Endothelial cell of umbilical vein (primary cell): ENCODE measurements at regions not wholly inside any gene's neighbourhood (a gene's known extent, or its start where the extent isn't known, plus 50 kb on each side); places are given as distances from the start of the nearest gene placed in this dataset.

ENCODE experiments used
- BruUV-seq: library from RNA; stranded (reverse); fragments of 400-500 nt; replicated peaks from 2 replicates; lab custom pipeline; 2021; lab: Mats Ljungman, UMichigan
- CTCF ChIA-PET: fragments of 300-600, 350-600 bp; sonication (Branson Sonifier 250); formaldehyde crosslinking; loops from one replicate; lab custom pipeline; 2021; ENCODE audit warnings: antibody characterized with exemption, inconsistent platforms; lab: Charles Lee
- POLR2A ChIA-PET: fragments of 300-600, 350-600 bp; sonication (Branson Sonifier 250); formaldehyde crosslinking; loops from one replicate; lab custom pipeline; 2021; ENCODE audit warnings: antibody characterized with exemption, inconsistent platforms; lab: Charles Lee
- DNase-seq: peaks from one replicate; pipeline ENCODE4 v3.0.0-alpha.2; 2011; ENCODE audit warnings: low read depth, low spot score
- FAIRE-seq: peaks from 2 replicates; lab custom pipeline; 2011; peaks lifted over from hg19 to GRCh38; lab: Jason Lieb, UNC
- H2AFZ ChIP-seq: 2 replicates; pipeline ENCODE4 v1.6.0; 2012; ENCODE audit warnings: low read depth, low read length, control low read depth, inconsistent platforms
- H3K27ac ChIP-seq: 2 replicates; pipeline ENCODE4 v1.5.1; 2011; ENCODE audit warnings: low read depth, mild to moderate bottlenecking, control low read depth, low read length, moderate library complexity; ENCODE audit not compliant: insufficient read depth
- H3K27me3 ChIP-seq, 2 experiments: 2 replicates each; pipeline versions ENCODE4 v1.6.0 to v1.6.1; 2011; ENCODE audit warnings: low read length in 2 of 2, mixed read lengths in 1 of 2; ENCODE audit not compliant: control insufficient read depth in 2 of 2, insufficient read depth in 2 of 2
- H3K36me3 ChIP-seq, 2 experiments: 2 replicates in 1 of 2; 3 replicates in 1 of 2; pipeline ENCODE4 v1.5.1; 2011; ENCODE audit warnings: low read length in 2 of 2, mild to moderate bottlenecking in 1 of 2, moderate library complexity in 1 of 2; ENCODE audit not compliant: control insufficient read depth in 2 of 2, insufficient read depth in 2 of 2; ENCODE audit errors: extremely low read depth in 1 of 2
- H3K4me1 ChIP-seq: 3 replicates; pipeline ENCODE4 v1.5.1; 2011; ENCODE audit warnings: mild to moderate bottlenecking, low read length; ENCODE audit not compliant: control insufficient read depth, insufficient read depth; ENCODE audit errors: extremely low read depth
- H3K4me2 ChIP-seq: 2 replicates; pipeline ENCODE4 v1.6.1; 2011; ENCODE audit warnings: low read length, control low read depth, mixed read lengths; ENCODE audit not compliant: insufficient read depth
- H3K4me3 ChIP-seq, 3 experiments: fragments of 200-600 bp in 1 of 3; sonication (generic), shearing (Covaris generic) in 1 of 3; replicated peaks in 1 of 3; 2 replicates each; pipeline ENCODE4 v1.5.1; 2011 to 2016; ENCODE audit warnings: control low read depth in 3 of 3, low read length in 3 of 3, mild to moderate bottlenecking in 2 of 3, inconsistent platforms in 1 of 3, low read depth in 1 of 3, moderate library complexity in 1 of 3; ENCODE audit not compliant: insufficient read depth in 1 of 3
- H3K79me2 ChIP-seq: 2 replicates; pipeline ENCODE4 v1.6.0; 2012; ENCODE audit warnings: low read length, inconsistent platforms; ENCODE audit not compliant: control insufficient read depth, insufficient read depth
- H3K9ac ChIP-seq: replicated peaks from 2 replicates; pipeline ENCODE3; 2011; ENCODE audit warnings: low read length, control low read depth; ENCODE audit not compliant: insufficient read depth; ENCODE audit errors: extremely low read depth
- H3K9me1 ChIP-seq: replicated peaks from 3 replicates; pipeline ENCODE4 v1.6.0; 2011; ENCODE audit warnings: mild to moderate bottlenecking, low read length; ENCODE audit not compliant: control insufficient read depth, insufficient read depth; ENCODE audit errors: extremely low read depth
- H3K9me3 ChIP-seq: replicated peaks from 2 replicates; pipeline ENCODE4 v1.5.1; 2012; ENCODE audit warnings: low read length, inconsistent platforms; ENCODE audit not compliant: control insufficient read depth, insufficient read depth
- H4K20me1 ChIP-seq: replicated peaks from 2 replicates; pipeline ENCODE3; 2011; ENCODE audit warnings: mild to moderate bottlenecking, low read length; ENCODE audit not compliant: control insufficient read depth, insufficient read depth; ENCODE audit errors: extremely low read depth
- EZH2 ChIP-seq: IDR thresholded peaks from 2 replicates; pipeline ENCODE4 v1.6.1; 2012; ENCODE audit warnings: borderline replicate concordance, low read depth, mild to moderate bottlenecking, moderate library complexity, low read length, inconsistent platforms; ENCODE audit not compliant: severe bottlenecking
- FOS ChIP-seq: IDR thresholded peaks from 2 replicates; pipeline ENCODE4 v1.6.1; 2011; ENCODE audit warnings: mild to moderate bottlenecking, low read length, moderate library complexity, borderline replicate concordance; ENCODE audit not compliant: insufficient read depth
- GATA2 ChIP-seq: IDR thresholded peaks from 2 replicates; pipeline ENCODE4 v1.7.0; 2011; ENCODE audit warnings: low read depth, mild to moderate bottlenecking, moderate library complexity, mixed read lengths, low read length; ENCODE audit not compliant: insufficient read length, insufficient read depth
- JUN ChIP-seq: IDR thresholded peaks from 2 replicates; pipeline ENCODE4 v1.6.1; 2011; ENCODE audit warnings: borderline replicate concordance, low read depth; ENCODE audit not compliant: insufficient read length, insufficient read depth
- MYC ChIP-seq: IDR thresholded peaks from one replicate; pipeline ENCODE4 v1.6.1; 2011; ENCODE audit warnings: mild to moderate bottlenecking, low read depth, low read length
- POLR2A ChIP-seq: IDR thresholded peaks from 2 replicates; pipeline ENCODE4 v1.6.1; 2012; ENCODE audit warnings: low read depth, mild to moderate bottlenecking, control low read depth, low read length
- POLR2AphosphoS5 ChIP-seq: IDR thresholded peaks from 2 replicates; pipeline ENCODE4 v1.6.1; 2012; ENCODE audit warnings: low read depth, mild to moderate bottlenecking, control low read depth, low read length, moderate library complexity; ENCODE audit not compliant: insufficient read depth
- dilution Hi-C: fragments of 300-500 bp; cut with MboI; formaldehyde crosslinking; loops from one replicate; pipeline ENCODE4 v1.15.0; 2019; ENCODE audit warnings: low sequenced_read_pairs; ENCODE audit not compliant: extremely low pct_ligation_motif_present
- intact Hi-C: fragments of 100-400 bp; cut with micrococcal nuclease; formaldehyde crosslinking; loops from one replicate; pipeline ENCODE4 v1.10.0; 2022
- TF ChIP-seq, protein P1 (sequence below), 2 donors: IDR thresholded peaks; 1 replicate in 1 of 2; 2 replicates in 1 of 2; pipeline ENCODE4 v1.5.1; 2011; ENCODE audit warnings: low read length in 2 of 2, mild to moderate bottlenecking in 2 of 2, moderate library complexity in 2 of 2, control low read depth in 1 of 2, inconsistent platforms in 1 of 2, low read depth in 1 of 2; ENCODE audit not compliant: insufficient read depth in 1 of 2; ENCODE audit errors: extremely low read depth in 1 of 2
- TF ChIP-seq, protein P2 (sequence below): IDR thresholded peaks from 2 replicates; pipeline ENCODE4 v1.6.1; 2011; ENCODE audit not compliant: insufficient read depth, insufficient read length

DNA sequence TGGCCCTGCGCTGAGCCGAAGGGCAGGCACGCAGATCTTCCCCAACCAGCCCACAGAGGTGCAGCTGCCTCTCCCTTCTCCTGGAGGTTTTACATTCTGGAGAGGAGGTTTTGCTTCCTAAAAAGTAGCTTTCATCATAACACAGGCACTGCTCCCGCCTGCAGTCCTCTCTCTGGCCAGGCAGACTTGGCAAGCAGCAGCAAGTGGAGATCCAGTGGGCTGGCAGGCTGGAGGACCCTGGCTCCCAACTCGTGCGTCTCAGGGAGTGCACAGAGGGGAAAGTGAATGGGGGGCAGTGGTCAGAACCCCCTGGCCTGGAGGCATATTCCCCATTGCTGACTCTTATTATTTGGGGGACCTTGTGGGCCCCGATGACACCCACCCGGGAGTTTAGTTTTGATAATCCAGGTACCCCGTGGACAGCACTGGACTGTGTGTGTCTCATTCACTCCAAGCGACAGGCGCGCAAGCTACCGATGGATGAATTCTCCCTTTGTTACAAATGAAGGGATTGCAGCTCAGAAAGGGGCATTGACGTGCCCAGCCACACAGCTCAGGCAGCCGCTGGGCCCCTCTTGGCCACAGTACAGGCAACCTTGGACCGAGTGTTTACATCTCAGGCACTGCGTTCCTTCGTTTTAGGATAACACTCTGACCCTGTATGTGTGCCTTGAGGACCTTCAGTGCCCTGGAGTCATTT, 1223.9 kb downstream of the BRD1 start:
- Histone ChIP-seq H2AFZ (no peak overlapping the region), H3K9me3 (peaks cover 7% of the 10 kb centered on the region), H3K79me2 (no peaks in the 10 kb centered on the region), H3K4me2 (no peak overlapping the region), H4K20me1 (no peaks in the 10 kb centered on the region), H3K36me3 (no peaks in the 10 kb centered on the region), H3K9me1 (no peaks in the 10 kb centered on the region), H3K27ac (no peak overlapping the region), H3K9ac (no peak overlapping the region), H3K27me3 (no peaks in the 10 kb centered on the region), H3K4me1 (no peaks in the 10 kb centered on the region), H3K4me3 (no peak overlapping the region)
- intact Hi-C loops (no loop called here), dilution Hi-C loops (no loop called here)
- no peak for DNase-seq
- no TSS peak for BruUV-seq
- no peak for TF ChIP-seq GATA2
- TF ChIP-seq EZH2 = no peak
- TF ChIP-seq, protein P1, sequence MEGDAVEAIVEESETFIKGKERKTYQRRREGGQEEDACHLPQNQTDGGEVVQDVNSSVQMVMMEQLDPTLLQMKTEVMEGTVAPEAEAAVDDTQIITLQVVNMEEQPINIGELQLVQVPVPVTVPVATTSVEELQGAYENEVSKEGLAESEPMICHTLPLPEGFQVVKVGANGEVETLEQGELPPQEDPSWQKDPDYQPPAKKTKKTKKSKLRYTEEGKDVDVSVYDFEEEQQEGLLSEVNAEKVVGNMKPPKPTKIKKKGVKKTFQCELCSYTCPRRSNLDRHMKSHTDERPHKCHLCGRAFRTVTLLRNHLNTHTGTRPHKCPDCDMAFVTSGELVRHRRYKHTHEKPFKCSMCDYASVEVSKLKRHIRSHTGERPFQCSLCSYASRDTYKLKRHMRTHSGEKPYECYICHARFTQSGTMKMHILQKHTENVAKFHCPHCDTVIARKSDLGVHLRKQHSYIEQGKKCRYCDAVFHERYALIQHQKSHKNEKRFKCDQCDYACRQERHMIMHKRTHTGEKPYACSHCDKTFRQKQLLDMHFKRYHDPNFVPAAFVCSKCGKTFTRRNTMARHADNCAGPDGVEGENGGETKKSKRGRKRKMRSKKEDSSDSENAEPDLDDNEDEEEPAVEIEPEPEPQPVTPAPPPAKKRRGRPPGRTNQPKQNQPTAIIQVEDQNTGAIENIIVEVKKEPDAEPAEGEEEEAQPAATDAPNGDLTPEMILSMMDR (IDR thresholded peaks at IDR 0.05; ENCODE audit: extremely low read depth in 1 of 2, insufficient read depth in 1 of 2, low read depth in 1 of 2, low read length in 2 of 2) = no peak
- no peak for TF ChIP-seq FOS
- no peak for TF ChIP-seq MYC
- no peak for TF ChIP-seq JUN
- no peak for TF ChIP-seq POLR2AphosphoS5
- no peak for TF ChIP-seq POLR2A
- TF ChIP-seq, protein P2, sequence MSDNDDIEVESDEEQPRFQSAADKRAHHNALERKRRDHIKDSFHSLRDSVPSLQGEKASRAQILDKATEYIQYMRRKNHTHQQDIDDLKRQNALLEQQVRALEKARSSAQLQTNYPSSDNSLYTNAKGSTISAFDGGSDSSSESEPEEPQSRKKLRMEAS = no peak
- CTCF ChIA-PET = no interaction called here
- POLR2A ChIA-PET = no interaction called here
- no peak for FAIRE-seq
